HCT116 (cell line): ENCODE measurements at regions not wholly inside any gene's neighbourhood (a gene's known extent, or its start where the extent isn't known, plus 50 kb on each side); places are given as distances from the start of the nearest gene placed in this dataset.
"Not testable (repeated sequence)": the region's sequence is repeated elsewhere in the genome, so short reads cannot be mapped to it uniquely, and the experiment has no call there.

ENCODE experiments used
- ATAC-seq: fragments of 200-7000 bp; cut with Tn5 transposase; 2 replicates; pipeline ENCODE4 v1.9.1; 2020; ENCODE audit warnings: mild to moderate bottlenecking, moderate library complexity
- BruUV-seq: library from RNA; stranded (reverse); fragments of 400-500 nt; replicated peaks from 2 replicates; lab custom pipeline; 2021; lab: Mats Ljungman, UMichigan
- CTCF ChIA-PET: fragments of 300-600 bp; sonication (Branson Sonifier 250); formaldehyde crosslinking; loops from one replicate; lab custom pipeline; 2021; ENCODE audit warnings: antibody characterized with exemption; lab: Charles Lee
- POLR2A ChIA-PET: fragments of 300-600, 350-600 bp; sonication (Branson Sonifier 250); formaldehyde crosslinking; loops from one replicate; lab custom pipeline; 2021; ENCODE audit warnings: antibody characterized with exemption; lab: Charles Lee
- RAD21 ChIA-PET, 2 experiments: fragments of 300-600 bp; sonication (Branson Sonifier 250); formaldehyde crosslinking; loops; one replicate each; lab custom pipeline; 2023; ENCODE audit warnings: low total read pairs in 2 of 2; ENCODE audit not compliant: uncharacterized antibody in 2 of 2, unreplicated experiment in 2 of 2, low non-redundant PET in 1 of 2; lab: Charles Lee
- DNase-seq: peaks from one replicate; pipeline ENCODE4 v3.0.0-alpha.2; 2010; ENCODE audit warnings: low read depth, low spot score
- H2AFZ ChIP-seq: fragments of 200-600 bp; shearing (Covaris generic), sonication (generic); 2 replicates; pipeline ENCODE4 v1.6.1; 2017; ENCODE audit warnings: low read depth, mixed run types, mixed read lengths, antibody characterized with exemption, low read length; ENCODE audit not compliant: poor library complexity, severe bottlenecking
- H3K27ac ChIP-seq: 2 replicates; pipeline ENCODE4 v1.5.1; 2012; ENCODE audit warnings: low read depth, low read length
- H3K27me3 ChIP-seq: fragments of 200-600 bp; sonication (generic); 2 replicates; pipeline ENCODE4 v1.6.1; 2016; ENCODE audit warnings: mixed run types, low read length, mixed read lengths; ENCODE audit not compliant: insufficient read depth
- H3K36me3 ChIP-seq, 2 experiments: fragments of 200-500 bp in 1 of 2; fragments of 200-600 bp in 1 of 2; sonication (Bioruptor generic) in 1 of 2; sonication (generic) in 1 of 2; 2 replicates each; pipeline versions ENCODE4 v1.5.1 to v1.6.1; 2014 to 2016; ENCODE audit warnings: low read length in 2 of 2, inconsistent platforms in 1 of 2, mixed read lengths in 1 of 2, mixed run types in 1 of 2; ENCODE audit not compliant: insufficient read depth in 2 of 2, control insufficient read depth in 1 of 2
- H3K4me1 ChIP-seq, 2 experiments: fragments of 200-600 bp in 1 of 2; sonication (generic) in 1 of 2; 2 replicates each; pipeline versions ENCODE4 v1.5.1 to v1.6.1; 2012 to 2017; ENCODE audit warnings: low read length in 2 of 2, inconsistent platforms in 1 of 2, mild to moderate bottlenecking in 1 of 2, mixed read lengths in 1 of 2, mixed run types in 1 of 2, moderate library complexity in 1 of 2; ENCODE audit not compliant: insufficient read depth in 2 of 2, control insufficient read depth in 1 of 2
- H3K4me2 ChIP-seq: fragments of 200-600 bp; sonication (generic); 2 replicates; pipeline ENCODE4 v1.6.1; 2017; ENCODE audit warnings: mixed run types, low read length, mixed read lengths
- H3K4me3 ChIP-seq, 2 experiments: fragments of 200-600 bp in 1 of 2; sonication (generic) in 1 of 2; replicated peaks in 1 of 2; 2 replicates each; pipeline ENCODE4 v1.5.1; 2011 to 2016; ENCODE audit warnings: low read length in 2 of 2, control low read depth in 1 of 2, low read depth in 1 of 2, mild to moderate bottlenecking in 1 of 2, mixed read lengths in 1 of 2, mixed run types in 1 of 2
- H3K79me2 ChIP-seq: fragments of 200-600 bp; sonication (generic); 2 replicates; pipeline ENCODE4 v1.6.1; 2017; ENCODE audit warnings: mild to moderate bottlenecking, mixed run types, low read length, moderate library complexity, mixed read lengths; ENCODE audit not compliant: insufficient read depth
- H3K9ac ChIP-seq: fragments of 200-600 bp; sonication (generic); 2 replicates; pipeline ENCODE4 v1.6.1; 2016; ENCODE audit warnings: low read length, mixed read lengths
- H3K9me2 ChIP-seq: fragments of 200-600 bp; sonication (generic), shearing (Covaris generic); 2 replicates; pipeline ENCODE4 v1.6.1; 2017; ENCODE audit warnings: mixed run types, mild to moderate bottlenecking, moderate library complexity; ENCODE audit not compliant: insufficient read depth
- H3K9me3 ChIP-seq, 2 experiments: fragments of 200-500 bp in 1 of 2; fragments of 200-600 bp in 1 of 2; sonication (Bioruptor generic) in 1 of 2; sonication (generic) in 1 of 2; 2 replicates each; pipeline ENCODE4 v1.6.1; 2014 to 2017; ENCODE audit warnings: low read length in 2 of 2, mixed read lengths in 2 of 2, inconsistent platforms in 1 of 2, low read depth in 1 of 2, mild to moderate bottlenecking in 1 of 2, mixed run types in 1 of 2, moderate library complexity in 1 of 2; ENCODE audit not compliant: control insufficient read depth in 1 of 2, insufficient read depth in 1 of 2
- H4K20me1 ChIP-seq: fragments of 200-600 bp; sonication (generic), shearing (Covaris generic); 2 replicates; pipeline ENCODE4 v1.6.1; 2017; ENCODE audit warnings: mixed run types, mild to moderate bottlenecking, moderate library complexity; ENCODE audit not compliant: insufficient read depth
- RAD21 ChIP-seq: IDR thresholded peaks from 2 replicates; pipeline ENCODE4 v1.6.1; 2012; ENCODE audit warnings: low read depth, mild to moderate bottlenecking
- SP1 ChIP-seq: IDR thresholded peaks from 2 replicates; pipeline ENCODE4 v1.6.1; 2012; ENCODE audit warnings: low read depth
- intact Hi-C: fragments of 100-400 bp; cut with micrococcal nuclease; formaldehyde crosslinking; loops from 2 replicates; pipeline ENCODE4 v1.10.0; 2022
- TF ChIP-seq, protein P1 (sequence below), 3 experiments: fragments of 200-600 bp in 1 of 3; sonication (generic) in 1 of 3; IDR thresholded peaks in 2 of 3; conservative IDR thresholded peaks in 1 of 3; 2 replicates each; pipeline ENCODE4 v1.5.1; 2012 to 2017; ENCODE audit warnings: low read depth in 2 of 3, low read length in 2 of 3, antibody characterized with exemption in 1 of 3, borderline replicate concordance in 1 of 3, control low read depth in 1 of 3, mild to moderate bottlenecking in 1 of 3, mixed read lengths in 1 of 3, mixed run types in 1 of 3, moderate library complexity in 1 of 3; ENCODE audit not compliant: insufficient read depth in 1 of 3

- CTCF ChIA-PET = interaction anchor here (0.6 to 7.6 kb wide), 29 partner anchors 8 to 980 kb away, joined by 3 to 190 read pairs (median 3); partner anchors contain the start of genes NFX1 and NOL6
- peak overlapping the region; percentile 49 for H3K4me2 ChIP-seq
Observed at GRCh38 chr9:33623658-33624586, 99.9 kb downstream of the ANKRD18B start.

DNA sequence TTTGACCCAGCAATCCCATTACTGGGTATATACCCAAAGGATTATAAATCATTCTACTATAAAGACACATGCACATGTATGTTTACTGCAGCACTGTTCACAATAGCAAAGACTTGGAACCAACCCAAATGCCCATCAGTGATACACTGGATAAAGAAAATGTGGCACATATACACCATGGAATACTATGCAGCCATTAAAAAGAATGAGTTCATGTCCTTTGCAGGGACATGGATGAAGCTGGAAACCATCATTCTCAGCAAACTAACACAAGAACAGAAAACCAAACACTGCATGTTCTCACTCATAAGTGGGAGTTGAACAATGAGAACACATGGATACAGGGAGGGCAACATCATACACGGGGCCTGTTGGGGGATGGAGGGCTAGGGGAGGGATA is 104.3 kb downstream of the ANKRD18B start:
- RAD21 ChIA-PET, H3K4me2 ChIP-seq, H3K27me3 ChIP-seq, H3K9ac ChIP-seq, H3K4me1 ChIP-seq, BruUV-seq, ATAC-seq, H3K9me3 ChIP-seq, H2AFZ ChIP-seq, H3K36me3 ChIP-seq, DNase-seq, H3K4me3 ChIP-seq, H3K27ac ChIP-seq, H4K20me1 ChIP-seq, H3K79me2 ChIP-seq, H3K9me2 ChIP-seq, POLR2A ChIA-PET: not testable (repeated sequence)
- CTCF ChIA-PET = interaction anchor here (7.6 kb wide), 1 partner anchor 92 kb away, joined by 190 read pairs; no protein-coding TSS in a partner anchor
- intact Hi-C loops = loop anchor here (2.0 to 10.0 kb wide), 2 partner anchors 14 to 226 kb away; no protein-coding TSS in a partner anchor

More at GRCh38 chr9:33623658-33624586, 99.9 kb downstream of the ANKRD18B start:
- no peaks in the 10 kb centered on the region for H3K36me3 ChIP-seq
- H3K79me2 ChIP-seq = no peaks in the 10 kb centered on the region
- no peaks in the 10 kb centered on the region for H3K9me2 ChIP-seq
- H4K20me1 ChIP-seq = no peaks in the 10 kb centered on the region
- H3K9me3 ChIP-seq = no peaks in the 10 kb centered on the region
- H3K4me1 ChIP-seq = peaks cover 3 to 25% of the 10 kb centered on the region in 2 experiments; a peak in 3 of 4 replicates
- no peak overlapping the region for H3K27ac ChIP-seq
- no TSS peak for BruUV-seq
- DNase-seq = peak; percentile 81
- TF ChIP-seq SP1 (no peak), RAD21 (peak; percentile 94)
- TF ChIP-seq, protein P1, sequence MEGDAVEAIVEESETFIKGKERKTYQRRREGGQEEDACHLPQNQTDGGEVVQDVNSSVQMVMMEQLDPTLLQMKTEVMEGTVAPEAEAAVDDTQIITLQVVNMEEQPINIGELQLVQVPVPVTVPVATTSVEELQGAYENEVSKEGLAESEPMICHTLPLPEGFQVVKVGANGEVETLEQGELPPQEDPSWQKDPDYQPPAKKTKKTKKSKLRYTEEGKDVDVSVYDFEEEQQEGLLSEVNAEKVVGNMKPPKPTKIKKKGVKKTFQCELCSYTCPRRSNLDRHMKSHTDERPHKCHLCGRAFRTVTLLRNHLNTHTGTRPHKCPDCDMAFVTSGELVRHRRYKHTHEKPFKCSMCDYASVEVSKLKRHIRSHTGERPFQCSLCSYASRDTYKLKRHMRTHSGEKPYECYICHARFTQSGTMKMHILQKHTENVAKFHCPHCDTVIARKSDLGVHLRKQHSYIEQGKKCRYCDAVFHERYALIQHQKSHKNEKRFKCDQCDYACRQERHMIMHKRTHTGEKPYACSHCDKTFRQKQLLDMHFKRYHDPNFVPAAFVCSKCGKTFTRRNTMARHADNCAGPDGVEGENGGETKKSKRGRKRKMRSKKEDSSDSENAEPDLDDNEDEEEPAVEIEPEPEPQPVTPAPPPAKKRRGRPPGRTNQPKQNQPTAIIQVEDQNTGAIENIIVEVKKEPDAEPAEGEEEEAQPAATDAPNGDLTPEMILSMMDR (IDR thresholded peaks at IDR 0.05 in 2 of 3, conservative IDR thresholded peaks at IDR 0.05 in 1 of 3; ENCODE audit: borderline replicate concordance in 1 of 3, insufficient read depth in 1 of 3, low read depth in 2 of 3, low read length in 2 of 3) = peak; percentile 77 to 98 (median 79)
- TF ChIP-seq, all 23 proteins: peak for 2
- intact Hi-C loops = loop anchor here (1.0 to 10.0 kb wide), 3 partner anchors 98 to 231 kb away; no protein-coding TSS in a partner anchor
- RAD21 ChIA-PET = interaction anchor here (0.5 to 1.7 kb wide), 10 partner anchors 93 to 545 kb away, joined by 3 to 27 read pairs (median 4); no protein-coding TSS in a partner anchor
- POLR2A ChIA-PET = interaction anchor here (1.0 to 1.6 kb wide), 2 partner anchors 98 to 100 kb away, joined by 4 to 6 read pairs; no protein-coding TSS in a partner anchor
- H3K27me3 ChIP-seq = no peaks in the 10 kb centered on the region
- no peak overlapping the region for H3K9ac ChIP-seq
- peak; percentile 98 for ATAC-seq
- H3K4me3 ChIP-seq = no peak overlapping the region
- peak overlapping the region; percentile 78 for H2AFZ ChIP-seq
